ENCODE measurements at regions not wholly inside any gene's neighbourhood (a gene's known extent, or its start where the extent isn't known, plus 50 kb on each side); places are given as distances from the start of the nearest gene placed in this dataset.

- no peak for DNase-seq (ENCODE audit: low spot score)
- intact Hi-C loops (cut with DNase I): no loop called here
Measured at GRCh38 chr6:145047891-145048290, 687.4 kb downstream of the EPM2A start.

GRCh38 chr6:145051661-145052060 lies 683.7 kb downstream of the EPM2A start:
- ATAC-seq (no peak), DNase-seq (ENCODE audit: low spot score) (no peak)
- intact Hi-C loops (cut with DNase I): loop anchor here (2.0 kb wide), 1 partner anchor 31 kb away; no protein-coding TSS in a partner anchor

More at GRCh38 chr6:145047891-145048290, 687.4 kb downstream of the EPM2A start:
- ATAC-seq: no peak

GRCh38 chr6:145055567-145055966 lies 679.8 kb downstream of the EPM2A start:
- ATAC-seq (no peak), DNase-seq (ENCODE audit: low spot score) (no peak)
- intact Hi-C loops (cut with DNase I): no loop called here

GRCh38 chr6:145060714-145061113 lies 674.6 kb downstream of the EPM2A start:
- intact Hi-C loops (cut with DNase I): no loop called here
- ATAC-seq (no peak), DNase-seq (ENCODE audit: low spot score) (no peak)

GRCh38 chr6:145063091-145063490 lies 672.2 kb downstream of the EPM2A start:
- intact Hi-C loops (cut with DNase I): no loop called here
- DNase-seq (ENCODE audit: low spot score) (no peak), ATAC-seq (no peak)

GRCh38 chr6:145067430-145067829 lies 667.9 kb downstream of the EPM2A start:
- intact Hi-C loops (cut with DNase I): no loop called here
- DNase-seq (ENCODE audit: low spot score) (no peak), ATAC-seq (no peak)

- DNase-seq (ENCODE audit: low spot score) (no peak), ATAC-seq (no peak)
- intact Hi-C loops (cut with DNase I): no loop called here
Measured at GRCh38 chr6:145068577-145068976, 666.7 kb downstream of the EPM2A start.

- no peak for ATAC-seq
- DNase-seq (ENCODE audit: low spot score): no peak
- intact Hi-C loops (cut with DNase I): no loop called here
Measured at GRCh38 chr6:145069966-145070365, 665.4 kb downstream of the EPM2A start.

GRCh38 chr6:145070791-145071190 lies 664.5 kb downstream of the EPM2A start:
- intact Hi-C loops (cut with DNase I): no loop called here
- DNase-seq (ENCODE audit: low spot score): no peak
- no peak for ATAC-seq

- DNase-seq (ENCODE audit: low spot score) (no peak), ATAC-seq (no peak)
- intact Hi-C loops (cut with DNase I): no loop called here
Measured at GRCh38 chr6:145071836-145072235, 663.5 kb downstream of the EPM2A start.

- intact Hi-C loops (cut with DNase I): no loop called here
- ATAC-seq: no peak
- no peak for DNase-seq (ENCODE audit: low spot score)
Measured at GRCh38 chr6:145073811-145074210, 661.5 kb downstream of the EPM2A start.

GRCh38 chr6:145074805-145075204 lies 660.5 kb downstream of the EPM2A start:
- ATAC-seq (no peak), DNase-seq (ENCODE audit: low spot score) (no peak)
- intact Hi-C loops (cut with DNase I): no loop called here

- ATAC-seq (no peak), DNase-seq (ENCODE audit: low spot score) (no peak)
- intact Hi-C loops (cut with DNase I): no loop called here
Measured at GRCh38 chr6:145075425-145075824, 659.9 kb downstream of the EPM2A start.

GRCh38 chr6:145076115-145076841 lies 659.0 kb downstream of the EPM2A start:
- ATAC-seq (no peak), DNase-seq (ENCODE audit: low spot score) (no peak)
- intact Hi-C loops (cut with DNase I): no loop called here

- no peak for DNase-seq (ENCODE audit: low spot score)
- ATAC-seq: no peak
- intact Hi-C loops (cut with DNase I): no loop called here
Measured at GRCh38 chr6:145077382-145077781, 657.9 kb downstream of the EPM2A start.

GRCh38 chr6:145080651-145081050 lies 654.7 kb downstream of the EPM2A start:
- no peak for ATAC-seq
- DNase-seq (ENCODE audit: low spot score): no peak
- intact Hi-C loops (cut with DNase I): no loop called here

- no peak for ATAC-seq
- DNase-seq (ENCODE audit: low spot score): no peak
- intact Hi-C loops (cut with DNase I): loop anchor here (2.0 kb wide), 1 partner anchor 31 kb away; no protein-coding TSS in a partner anchor
Measured at GRCh38 chr6:145081677-145082076, 653.6 kb downstream of the EPM2A start.

GRCh38 chr6:145082359-145082758 lies 653.0 kb downstream of the EPM2A start:
- ATAC-seq: no peak
- no peak for DNase-seq (ENCODE audit: low spot score)
- intact Hi-C loops (cut with DNase I): loop anchor here (2.0 kb wide), 1 partner anchor 32 kb away; no protein-coding TSS in a partner anchor

- DNase-seq (ENCODE audit: low spot score): no peak
- ATAC-seq: peak; percentile 72
- intact Hi-C loops (cut with DNase I): no loop called here
Measured at GRCh38 chr6:145086197-145086596, 649.1 kb downstream of the EPM2A start.

- ATAC-seq (no peak), DNase-seq (ENCODE audit: low spot score) (no peak)
- intact Hi-C loops (cut with DNase I): no loop called here
Measured at GRCh38 chr6:145087034-145087433, 648.3 kb downstream of the EPM2A start.

Measured in sciatic nerve (tissue), 2 donors.